Neural cell (in vitro differentiated cells): ENCODE measurements at regions not wholly inside any gene's neighbourhood (a gene's known extent, or its start where the extent isn't known, plus 50 kb on each side); places are given as distances from the start of the nearest gene placed in this dataset.

Experiments used
- EP300 ChIP-seq: fragments of 450-650 bp; conservative IDR thresholded peaks from 2 replicates; pipeline ENCODE4 v1.6.1; 2014; ENCODE audit warnings: antibody characterized with exemption, mild to moderate bottlenecking, moderate library complexity; ENCODE audit not compliant: poor library complexity, severe bottlenecking
- EZH2 ChIP-seq: fragments of 200-600, 300-800 bp; shearing (Covaris generic), sonication (generic); IDR thresholded peaks from 2 replicates; pipeline ENCODE4 v1.6.1; 2014; ENCODE audit warnings: antibody characterized with exemption, low read length, borderline replicate concordance, mild to moderate bottlenecking; ENCODE audit not compliant: insufficient read depth, poor library complexity, severe bottlenecking
- MXI1 ChIP-seq: fragments of 450-650 bp; conservative IDR thresholded peaks from 2 replicates; pipeline ENCODE4 v1.6.1; 2014; ENCODE audit warnings: antibody characterized with exemption, mild to moderate bottlenecking; ENCODE audit not compliant: poor library complexity, severe bottlenecking
- RAD21 ChIP-seq: fragments of 450-650 bp; conservative IDR thresholded peaks from 2 replicates; pipeline ENCODE4 v1.6.1; 2014; ENCODE audit warnings: antibody characterized with exemption, mild to moderate bottlenecking, moderate library complexity
- TAF1 ChIP-seq: IDR thresholded peaks from 2 replicates; pipeline ENCODE4 v1.6.1; 2012; ENCODE audit warnings: low read depth
- TF ChIP-seq, protein P1 (sequence below): fragments of 450-650 bp; IDR thresholded peaks from 2 replicates; pipeline ENCODE4 v1.5.1; 2014; ENCODE audit warnings: antibody characterized with exemption, mild to moderate bottlenecking, moderate library complexity; ENCODE audit not compliant: poor library complexity, severe bottlenecking

DNA sequence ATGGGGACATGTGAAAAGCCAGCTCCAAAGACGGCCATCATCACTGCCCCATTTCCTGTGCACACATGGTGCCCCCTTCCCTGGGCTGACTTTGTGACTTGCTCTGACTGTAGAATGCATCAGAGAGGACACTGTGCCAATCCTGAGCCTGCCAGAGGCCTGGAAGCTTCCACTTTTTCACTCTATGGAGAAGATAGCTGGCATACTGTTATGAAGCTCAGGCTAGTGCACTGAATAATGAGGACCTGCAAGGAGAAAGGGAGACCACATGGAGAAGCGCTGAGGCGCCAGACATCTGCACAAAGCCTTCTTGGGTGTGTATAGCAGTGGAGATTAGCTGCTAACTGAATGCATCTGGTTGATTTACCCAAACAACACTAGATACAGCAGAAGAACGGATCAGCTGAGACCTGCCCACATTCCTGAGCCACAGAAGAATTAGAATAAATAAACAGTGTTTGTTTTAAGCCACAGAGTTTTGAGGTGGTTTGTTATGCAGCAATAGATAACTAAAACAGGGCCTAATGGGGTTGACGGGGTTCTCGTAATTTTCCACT lies 58.9 kb upstream of the C10orf90 start:
- TF ChIP-seq TAF1 (no peak), EP300 (no peak), MXI1 (no peak), RAD21 (no peak), EZH2 (no peak)
- TF ChIP-seq, protein P1, sequence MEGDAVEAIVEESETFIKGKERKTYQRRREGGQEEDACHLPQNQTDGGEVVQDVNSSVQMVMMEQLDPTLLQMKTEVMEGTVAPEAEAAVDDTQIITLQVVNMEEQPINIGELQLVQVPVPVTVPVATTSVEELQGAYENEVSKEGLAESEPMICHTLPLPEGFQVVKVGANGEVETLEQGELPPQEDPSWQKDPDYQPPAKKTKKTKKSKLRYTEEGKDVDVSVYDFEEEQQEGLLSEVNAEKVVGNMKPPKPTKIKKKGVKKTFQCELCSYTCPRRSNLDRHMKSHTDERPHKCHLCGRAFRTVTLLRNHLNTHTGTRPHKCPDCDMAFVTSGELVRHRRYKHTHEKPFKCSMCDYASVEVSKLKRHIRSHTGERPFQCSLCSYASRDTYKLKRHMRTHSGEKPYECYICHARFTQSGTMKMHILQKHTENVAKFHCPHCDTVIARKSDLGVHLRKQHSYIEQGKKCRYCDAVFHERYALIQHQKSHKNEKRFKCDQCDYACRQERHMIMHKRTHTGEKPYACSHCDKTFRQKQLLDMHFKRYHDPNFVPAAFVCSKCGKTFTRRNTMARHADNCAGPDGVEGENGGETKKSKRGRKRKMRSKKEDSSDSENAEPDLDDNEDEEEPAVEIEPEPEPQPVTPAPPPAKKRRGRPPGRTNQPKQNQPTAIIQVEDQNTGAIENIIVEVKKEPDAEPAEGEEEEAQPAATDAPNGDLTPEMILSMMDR = no peak
